GM18498 (cell line): ENCODE measurements at regions not wholly inside any gene's neighbourhood (a gene's known extent, or its start where the extent isn't known, plus 50 kb on each side); places are given as distances from the start of the nearest gene placed in this dataset.
A peak's percentile ranks its signal among the peaks of the same experiment; 100 is the strongest.
"Not testable (repeated sequence)": the region's sequence is repeated elsewhere in the genome, so short reads cannot be mapped to it uniquely, and the experiment has no call there.

Experiments
- ATAC-seq: cut with Tn5 transposase; IDR thresholded peaks from one replicate; pipeline ENCODE4 v1.9.1; 2021; ENCODE audit warnings: mild to moderate bottlenecking, moderate library complexity; ENCODE audit not compliant: unreplicated experiment

DNA sequence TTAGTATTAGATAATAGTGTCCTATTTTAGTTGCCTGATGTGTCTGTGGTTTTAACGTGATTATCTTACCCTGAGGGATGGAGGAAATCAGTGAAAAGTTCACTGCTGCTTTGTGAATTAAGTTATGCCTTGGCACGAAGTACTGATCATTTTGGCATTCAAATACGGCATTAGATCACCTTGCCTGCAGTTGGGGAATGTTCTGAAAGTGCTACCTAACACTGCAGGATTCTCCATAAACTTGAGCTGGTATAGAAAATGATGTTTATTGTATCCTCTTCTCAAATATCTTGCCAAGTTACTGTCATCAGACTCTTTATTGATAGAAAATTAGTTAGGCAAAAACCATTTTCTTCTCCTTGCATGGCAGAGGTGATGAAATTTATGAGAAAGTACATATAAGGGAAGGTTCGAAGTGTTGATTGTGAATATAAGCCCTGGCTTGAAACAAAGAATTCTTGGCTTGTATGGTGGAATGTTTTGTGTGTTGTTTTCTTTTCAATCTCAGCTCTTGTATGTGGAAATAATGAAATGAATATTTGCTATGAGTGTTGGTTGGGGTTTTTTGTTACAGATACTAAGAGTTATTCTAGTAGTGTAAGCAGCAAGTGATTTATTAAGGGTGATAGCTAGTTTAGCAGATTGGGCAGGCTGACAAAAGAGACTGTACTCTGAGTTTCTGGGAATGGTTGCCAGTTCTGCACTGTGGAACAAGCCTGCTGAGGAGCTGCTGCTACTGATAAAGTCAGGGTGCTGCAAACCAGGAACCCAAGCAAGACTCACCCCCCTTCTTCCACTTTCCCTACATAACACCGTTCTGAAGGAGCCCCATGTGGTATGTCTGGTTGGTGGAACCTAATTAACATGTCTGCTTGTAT is 448.3 kb downstream of the PCNX1 start:
- ATAC-seq: peak; percentile 67

DNA sequence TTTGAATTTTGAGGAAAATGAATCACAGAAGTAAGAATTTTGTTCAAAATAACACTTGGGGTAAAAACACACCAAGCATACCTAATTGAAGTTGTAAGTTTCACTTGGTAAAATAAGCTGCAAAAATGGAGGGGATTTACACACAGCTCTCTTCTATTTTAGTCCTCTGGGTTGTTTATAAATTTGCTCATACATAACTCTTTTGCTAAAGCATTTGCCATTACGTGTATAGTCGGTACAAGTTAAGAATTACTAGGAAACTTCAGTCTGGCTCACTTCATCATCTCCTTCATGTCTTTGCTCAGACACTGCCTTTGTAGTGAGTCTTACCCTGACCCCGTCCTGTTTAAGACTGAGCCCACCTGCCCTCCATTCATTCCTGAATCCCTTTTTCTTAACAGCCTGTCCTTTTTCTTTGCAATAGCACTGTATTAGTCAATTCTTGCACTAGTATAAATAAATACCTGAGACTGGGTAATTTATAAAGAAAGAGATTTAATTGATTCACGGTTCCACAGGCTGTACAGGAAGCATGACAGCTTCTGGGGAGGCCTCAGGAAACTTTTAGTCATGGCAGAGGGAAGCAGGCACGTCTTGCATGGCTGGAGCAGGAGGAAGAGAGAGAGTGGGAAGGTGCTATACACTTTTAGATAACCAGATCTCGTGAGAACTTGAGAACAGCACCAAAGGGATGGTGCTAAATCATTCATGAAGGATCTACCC is 451.1 kb downstream of the PCNX1 start:
- ATAC-seq: peak; percentile 31

DNA sequence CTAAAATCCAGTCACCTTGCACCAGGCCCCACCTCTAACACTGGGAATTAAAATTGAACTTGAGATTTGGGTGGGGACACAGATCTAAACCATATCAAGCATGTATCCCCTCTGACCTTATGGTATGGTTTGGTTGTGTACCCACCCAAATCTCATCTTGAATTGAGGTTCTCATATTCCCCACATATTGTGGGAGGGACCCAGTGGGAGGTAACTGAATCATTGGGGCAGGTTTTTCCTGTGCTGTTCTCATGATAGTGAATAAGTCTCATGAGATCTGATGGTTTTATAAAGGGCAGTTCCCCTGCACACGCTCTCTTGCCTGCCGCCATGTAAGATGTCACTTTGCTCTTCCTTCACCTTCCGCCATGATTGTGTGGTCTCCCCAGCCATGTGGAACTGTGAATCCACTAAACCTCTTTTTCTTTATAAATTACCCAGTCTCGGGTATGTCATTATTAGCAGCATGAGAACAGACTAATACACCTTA is 451.7 kb downstream of the PCNX1 start:
- ATAC-seq: not testable (repeated sequence)

DNA sequence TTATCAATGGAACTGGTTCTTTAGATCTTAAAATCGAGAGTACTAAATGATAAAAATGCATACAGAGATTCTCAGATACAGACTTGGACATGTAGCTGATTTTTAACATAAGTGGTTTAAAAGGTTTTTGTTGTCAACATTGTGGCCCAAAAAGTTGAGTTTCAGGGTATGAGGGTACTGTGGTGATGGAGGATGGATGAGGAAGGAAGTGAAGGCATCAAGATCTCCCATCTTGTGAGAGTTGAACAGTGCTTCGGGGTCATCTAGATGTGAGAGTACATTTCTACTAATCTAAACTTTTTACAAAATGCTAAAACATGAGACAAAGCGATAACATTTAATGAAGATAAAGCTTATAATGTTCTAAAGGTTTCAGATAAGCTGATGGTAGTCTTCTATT is 452.6 kb downstream of the PCNX1 start:
- ATAC-seq: no peak

DNA sequence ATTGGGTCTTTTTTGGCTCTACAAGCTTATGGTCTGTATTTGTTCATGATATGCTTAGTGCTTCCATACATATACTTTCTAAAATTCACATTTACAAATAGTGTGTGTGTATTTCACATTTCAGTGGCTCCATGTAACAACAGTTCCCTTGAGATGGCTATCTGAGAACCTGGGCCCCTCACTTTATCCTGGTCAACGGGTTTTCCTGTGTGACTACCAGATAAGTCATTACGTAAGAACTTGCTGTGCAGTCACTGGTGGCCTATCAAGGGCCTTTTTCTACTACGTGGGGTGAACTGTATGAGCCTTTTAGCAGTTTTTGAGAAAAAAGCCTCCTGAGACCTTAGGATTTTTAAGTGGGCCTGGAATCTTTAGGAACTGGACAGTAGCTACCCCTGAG is 454.1 kb downstream of the PCNX1 start:
- ATAC-seq: no peak

DNA sequence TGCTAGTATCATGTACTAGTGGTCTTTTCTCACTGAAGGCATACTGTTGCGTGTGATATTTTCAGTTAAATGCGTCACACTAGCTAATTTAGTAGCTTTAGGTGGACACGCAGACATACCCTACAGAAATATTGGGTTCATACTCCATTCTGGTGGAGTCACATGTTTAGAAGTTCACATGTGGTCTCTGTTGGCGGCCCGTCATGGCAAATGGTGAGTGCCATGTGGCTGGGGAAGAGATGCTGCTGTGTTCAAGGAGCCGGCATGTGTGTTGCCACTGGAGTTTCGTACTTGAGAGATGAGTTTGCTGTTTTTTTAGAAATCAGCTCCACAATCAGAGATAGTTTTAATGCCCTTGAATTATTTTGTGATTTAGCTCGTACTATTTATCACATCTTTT is 454.6 kb downstream of the PCNX1 start:
- ATAC-seq: no peak

DNA sequence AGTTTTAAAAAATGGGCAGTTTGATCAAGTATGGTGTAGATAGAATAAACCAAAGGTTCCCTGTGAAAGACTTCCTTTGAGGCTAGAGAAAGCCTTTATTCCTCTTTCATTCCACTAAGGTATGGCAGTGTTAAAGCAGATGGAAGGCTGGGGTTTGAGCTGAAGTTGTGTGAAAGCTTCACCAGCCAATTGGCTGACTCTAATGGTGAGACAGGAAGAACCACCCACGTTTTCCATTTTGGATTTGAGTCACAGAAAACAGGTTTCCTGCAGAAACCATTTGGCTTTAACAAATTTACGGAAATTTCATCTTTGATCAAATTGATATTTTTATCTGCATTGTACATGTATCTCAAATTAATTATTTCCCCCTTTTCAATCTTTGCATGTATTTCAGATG is 455.0 kb downstream of the PCNX1 start:
- no peak for ATAC-seq

DNA sequence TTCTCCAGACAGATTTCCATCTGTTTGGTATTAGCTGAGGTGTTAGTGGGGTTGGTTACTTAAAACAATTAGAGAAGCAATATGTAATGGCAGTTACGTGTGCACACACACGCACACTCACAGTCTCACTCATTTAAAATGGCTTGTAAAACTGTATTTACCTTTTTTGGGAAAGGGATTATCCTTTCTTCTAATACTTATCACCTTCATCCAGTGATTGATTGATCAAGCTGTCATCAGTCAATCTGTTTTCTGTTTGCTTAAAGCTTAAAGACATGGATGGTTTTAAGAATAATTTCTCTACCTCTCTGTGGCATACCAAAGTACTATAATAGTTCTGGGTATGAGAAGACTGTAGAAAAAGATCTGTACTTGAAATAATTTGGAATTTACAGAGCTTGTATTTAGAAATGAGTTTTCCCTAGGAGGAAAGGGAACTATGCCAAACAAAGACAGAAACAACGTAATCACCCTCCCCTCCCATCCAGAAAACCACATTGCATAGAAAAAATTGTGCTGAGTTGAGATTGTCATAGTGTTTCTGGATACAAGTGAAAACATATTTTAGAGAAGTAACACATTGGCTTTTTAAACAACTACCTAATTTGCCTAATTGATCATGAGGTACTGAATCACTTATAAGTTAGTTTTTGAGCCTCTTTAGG is 455.8 kb downstream of the PCNX1 start:
- no peak for ATAC-seq

DNA sequence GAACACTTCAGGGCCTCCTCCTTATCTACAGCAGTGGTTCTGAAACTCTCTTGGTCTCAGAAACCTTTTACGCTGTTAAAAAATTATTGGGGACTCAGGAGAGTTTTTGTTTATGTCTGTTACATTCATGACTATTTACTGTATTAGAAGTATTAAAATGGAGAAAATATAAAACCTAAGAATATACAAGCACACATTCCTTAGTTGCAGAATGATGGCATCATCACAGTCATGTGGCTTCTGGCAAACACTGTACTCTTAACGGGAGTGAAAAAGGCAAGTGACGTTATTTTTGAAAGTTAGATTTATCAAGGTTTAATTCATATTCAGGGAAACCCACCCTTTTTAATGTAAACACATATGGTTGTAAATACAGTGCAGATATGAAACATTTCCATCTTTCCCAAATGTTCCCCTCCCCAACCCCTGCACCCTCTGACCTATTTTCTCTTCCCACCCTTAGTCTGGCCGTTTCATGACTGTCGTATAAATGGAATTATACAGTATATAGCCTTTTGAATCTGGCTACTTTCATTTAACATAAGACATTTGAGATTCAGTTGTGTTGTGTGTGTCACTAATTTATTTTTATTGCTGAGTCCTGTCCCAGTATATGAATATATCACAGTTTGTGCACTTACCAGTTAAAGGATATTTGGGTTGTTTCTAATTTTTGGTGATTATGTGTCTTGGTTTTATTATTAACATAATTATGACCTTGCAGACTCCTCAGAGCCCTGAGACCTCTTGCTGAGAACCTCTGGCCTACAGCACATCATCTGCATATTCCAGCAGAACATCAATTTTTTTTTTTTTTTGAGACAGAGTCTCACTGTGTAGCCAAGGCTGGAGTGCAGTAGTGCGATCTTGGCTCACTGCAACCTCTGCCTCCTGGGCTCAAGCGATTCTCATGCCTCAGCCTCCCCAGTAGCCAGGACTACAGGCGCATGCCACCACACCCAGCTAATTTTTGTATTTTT is 457.0 kb downstream of the PCNX1 start:
- no peak for ATAC-seq

DNA sequence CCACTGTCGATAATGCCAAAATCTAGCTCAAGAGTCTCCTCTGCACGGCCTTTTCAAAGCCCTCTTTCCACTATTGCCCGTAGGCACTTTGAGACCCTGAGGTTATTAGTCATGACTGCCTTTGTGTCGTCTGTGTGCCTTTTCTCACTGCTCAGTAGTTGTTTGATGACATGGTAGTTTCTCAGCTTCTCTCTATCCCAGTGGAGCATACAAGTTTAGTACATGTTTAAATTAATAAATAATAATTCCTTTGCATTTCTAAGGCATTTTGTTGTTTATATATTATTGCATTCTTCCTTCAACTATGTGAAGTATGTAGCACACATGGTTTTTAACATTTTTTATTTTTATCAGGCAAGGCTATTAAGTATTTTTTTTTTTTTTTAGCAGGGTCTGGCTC is 458.1 kb downstream of the PCNX1 start:
- ATAC-seq: no peak

DNA sequence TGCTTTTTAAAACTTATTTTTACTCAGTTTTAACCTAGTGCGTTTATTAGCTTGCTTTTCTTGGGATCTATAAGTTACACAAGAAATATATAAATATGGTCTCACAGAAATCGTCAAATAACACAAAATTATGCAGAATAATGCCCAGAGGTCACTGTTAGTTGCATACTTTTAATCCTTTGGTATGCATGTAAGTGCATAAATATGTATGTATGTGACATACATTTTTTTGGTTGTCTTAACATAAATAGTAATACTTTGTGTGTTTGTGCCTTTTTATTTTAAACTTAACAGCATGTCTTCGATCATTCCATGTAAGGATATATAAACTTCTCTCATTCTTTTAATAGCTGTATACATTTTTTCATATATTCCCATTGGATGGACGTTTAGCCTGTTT is 459.6 kb downstream of the PCNX1 start:
- no peak for ATAC-seq

DNA sequence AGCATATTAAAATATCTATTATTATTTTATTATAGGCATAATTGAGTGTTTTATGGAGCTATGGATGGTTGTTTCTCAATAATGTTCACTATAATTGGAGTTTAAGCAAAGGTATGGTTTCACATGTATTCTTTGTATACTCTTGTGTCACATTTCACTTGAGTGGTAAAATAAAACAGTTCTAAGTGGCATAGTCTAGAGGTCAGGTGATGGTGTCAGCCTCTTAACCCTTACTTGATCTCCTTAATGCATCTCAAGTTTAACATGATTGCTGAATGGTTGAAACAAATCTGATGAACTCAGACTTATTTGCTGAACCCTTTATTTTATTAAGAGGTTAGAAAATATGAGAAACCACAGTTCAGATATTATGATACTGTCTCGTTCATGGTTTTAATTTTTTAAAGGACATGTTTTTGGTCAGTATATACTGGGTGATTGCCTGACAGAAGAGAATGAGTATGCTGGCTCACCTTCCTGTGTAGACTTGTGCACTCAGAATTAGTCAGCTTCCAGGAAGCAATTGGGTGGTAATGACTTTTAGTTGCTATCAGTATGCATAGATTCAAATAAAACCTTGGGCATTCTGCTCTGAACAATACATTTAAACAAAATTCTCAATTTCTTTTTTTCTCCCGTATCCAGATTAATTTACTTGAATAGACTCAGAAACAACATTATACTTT is 464.6 kb downstream of the PCNX1 start:
- ATAC-seq: peak; percentile 58

DNA sequence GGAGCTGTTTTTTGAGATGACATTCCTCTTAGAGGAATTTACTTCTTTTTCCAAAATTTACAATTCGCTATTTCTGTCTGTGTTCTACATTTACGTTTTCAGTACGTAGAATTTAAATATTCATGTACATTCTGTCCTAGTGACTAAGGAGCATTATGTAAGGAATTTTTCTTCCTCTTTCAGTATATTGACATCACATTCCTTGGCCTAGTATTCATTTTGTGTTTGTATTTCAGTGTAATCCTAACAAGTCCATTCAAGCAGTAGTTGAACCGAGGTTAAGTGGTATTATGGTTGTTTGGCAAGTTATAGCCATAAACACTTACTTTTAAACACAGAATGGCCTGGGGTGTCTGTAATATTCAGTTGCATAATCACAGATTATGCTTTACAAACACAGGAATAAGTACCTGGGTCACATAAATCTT is 465.2 kb downstream of the PCNX1 start:
- ATAC-seq: no peak

DNA sequence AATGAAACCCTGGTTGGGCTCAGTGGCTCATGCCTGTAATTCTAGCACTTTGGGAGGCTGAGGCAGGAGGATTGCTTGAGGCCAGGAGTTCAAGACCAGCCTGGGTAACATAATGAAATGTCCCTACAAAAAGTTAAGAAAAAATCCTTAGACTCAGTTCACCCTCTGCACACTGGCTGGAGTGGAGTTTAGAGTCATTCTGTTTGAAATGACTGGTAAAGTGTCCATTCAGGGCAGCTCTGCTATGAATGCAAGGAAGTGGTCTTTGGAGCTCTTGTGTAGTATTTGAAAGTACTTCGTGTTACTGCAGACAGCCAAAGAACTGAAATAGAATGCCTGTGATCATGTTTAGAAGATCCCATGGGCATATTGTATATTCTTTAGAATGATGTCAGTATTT is 466.5 kb downstream of the PCNX1 start:
- ATAC-seq: no peak

DNA sequence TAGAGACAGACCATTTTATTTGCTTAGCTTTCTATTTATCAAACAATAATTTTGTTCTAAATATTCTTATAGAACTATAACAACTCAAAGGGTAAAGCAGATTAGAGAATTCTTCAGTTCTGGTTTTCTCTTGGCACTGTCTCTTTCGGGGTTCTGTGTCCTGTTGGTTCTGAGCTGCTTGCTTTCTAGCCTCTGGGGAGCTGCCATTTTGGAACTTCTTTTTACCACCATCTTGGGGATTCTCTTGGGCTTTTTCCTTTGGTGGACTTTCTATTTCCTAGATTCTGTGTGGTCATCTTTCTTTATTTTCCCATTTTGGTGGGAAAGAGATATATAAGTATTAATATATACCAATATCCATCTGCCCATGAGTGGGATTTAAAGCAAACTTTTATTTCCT is 467.7 kb downstream of the PCNX1 start:
- ATAC-seq: no peak

DNA sequence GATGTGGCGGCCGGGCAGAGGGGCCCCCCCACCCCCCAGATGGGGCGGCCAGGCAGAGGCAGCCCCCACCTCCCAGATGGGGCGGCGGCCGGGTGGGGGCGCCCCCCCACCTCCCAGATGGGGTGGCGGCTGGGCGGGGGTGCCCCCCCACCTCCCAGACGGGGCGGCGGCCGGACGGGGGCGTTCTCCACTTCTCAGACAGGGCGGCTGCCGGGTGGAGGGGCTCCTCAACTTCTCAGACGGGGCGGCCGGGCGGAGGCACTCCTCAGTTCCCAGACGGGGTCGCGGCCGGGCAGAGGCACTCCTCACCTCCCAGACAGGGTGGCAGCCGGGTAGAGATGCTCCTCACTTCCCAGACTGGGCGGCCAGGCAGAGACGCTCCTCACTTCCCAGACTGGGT is 469.8 kb downstream of the PCNX1 start:
- no peak for ATAC-seq

DNA sequence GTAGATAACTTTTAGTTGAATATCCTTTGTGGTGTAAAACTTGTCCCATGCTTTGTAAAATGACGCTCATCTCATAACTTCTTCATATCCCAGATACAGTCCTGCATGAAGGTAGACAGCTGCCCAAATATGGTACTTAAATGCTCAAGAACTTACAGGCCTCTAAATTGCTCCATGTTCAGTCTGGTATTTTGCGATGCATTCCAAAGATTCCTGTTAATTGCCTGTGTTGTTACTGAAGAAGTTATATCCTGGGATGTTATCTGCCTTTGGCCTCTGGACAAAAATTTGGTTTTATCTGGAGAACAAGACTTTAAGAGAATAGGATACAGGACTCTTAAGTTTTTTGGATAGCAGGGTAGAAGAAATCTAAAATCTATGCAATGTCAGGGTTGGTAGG is 473.0 kb downstream of the PCNX1 start:
- no peak for ATAC-seq

DNA sequence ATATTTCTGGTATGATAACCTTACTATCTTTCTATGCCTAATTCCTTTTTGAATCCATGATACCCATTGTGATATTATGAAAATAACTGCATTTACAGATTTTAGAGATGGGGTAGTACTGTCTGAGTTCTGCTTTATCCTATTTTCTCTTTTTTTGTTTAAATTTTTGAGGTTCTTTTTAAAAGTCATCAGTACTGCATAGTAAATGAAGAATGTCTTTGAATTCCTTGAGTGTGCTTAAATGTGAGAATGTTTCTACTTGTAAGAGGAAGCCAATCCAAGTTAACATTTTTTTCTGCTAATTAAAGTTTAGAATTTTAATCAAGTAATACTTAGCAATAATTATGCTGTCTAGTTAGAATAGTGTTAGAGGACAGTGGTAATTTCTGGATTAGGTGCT is 474.6 kb downstream of the PCNX1 start:
- no peak for ATAC-seq

DNA sequence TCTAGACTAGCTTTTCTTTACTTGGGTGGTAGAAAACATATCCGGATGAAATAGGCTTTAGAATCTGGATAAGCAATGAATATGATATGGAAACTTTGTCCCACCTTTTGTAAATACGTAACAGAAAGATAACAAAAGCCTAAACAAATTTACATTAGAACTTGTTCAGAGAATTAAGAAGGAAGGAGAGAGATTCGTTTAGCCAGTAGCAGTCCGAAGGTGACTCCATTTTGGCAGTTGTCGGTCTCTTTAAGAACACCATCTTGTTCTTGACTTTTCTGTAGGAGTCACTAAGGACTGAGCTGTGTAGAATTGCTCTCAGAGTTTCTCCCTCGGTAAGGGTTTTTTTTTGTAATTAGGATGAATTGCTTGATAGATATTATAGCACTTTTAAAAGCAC is 475.1 kb downstream of the PCNX1 start:
- no peak for ATAC-seq

DNA sequence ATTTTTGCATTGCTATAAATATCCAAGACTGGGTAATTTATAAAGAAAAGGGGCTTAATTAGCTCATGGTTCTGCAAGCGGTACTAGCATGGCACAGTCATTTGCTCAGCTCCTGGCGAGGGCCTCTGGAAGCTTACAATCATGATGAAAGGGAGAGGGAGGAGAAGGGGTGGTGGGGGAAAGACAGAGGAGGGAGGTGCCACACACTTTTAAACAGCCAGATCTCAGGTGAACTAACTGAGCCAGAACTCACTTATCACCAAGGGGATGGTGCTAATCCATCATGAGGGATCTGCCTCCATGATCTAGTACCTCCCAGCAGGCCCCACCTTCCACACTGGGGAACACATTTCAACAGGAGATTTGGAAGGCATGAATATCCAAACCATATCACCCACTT is 476.3 kb downstream of the PCNX1 start:
- ATAC-seq: no peak
